ENCODE measurements at regions not wholly inside any gene's neighbourhood (a gene's known extent, or its start where the extent isn't known, plus 50 kb on each side); places are given as distances from the start of the nearest gene placed in this dataset.

DNA sequence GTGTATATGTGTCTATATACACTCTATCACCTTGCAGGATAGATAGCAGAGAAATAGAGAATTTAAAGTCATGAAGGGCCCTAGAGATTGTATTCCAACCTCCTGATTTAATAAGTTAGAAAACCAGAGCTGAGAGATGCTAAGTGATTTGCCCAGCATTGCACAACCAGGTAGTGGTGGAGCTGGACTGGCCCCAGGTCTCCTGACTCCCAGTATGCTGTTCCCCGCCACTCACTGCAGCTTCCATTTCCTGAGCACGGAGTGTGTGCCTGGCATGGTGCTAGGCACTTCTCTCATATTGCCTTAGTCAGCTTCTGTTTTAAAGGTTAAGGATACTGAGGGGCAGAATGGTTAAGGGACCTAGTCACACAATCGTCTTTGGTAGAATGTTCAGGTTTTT is 129.4 kb upstream of the KLHL25 start:
- no peak overlapping the region for H3K27ac ChIP-seq (ENCODE audit: low read length)
- no peak overlapping the region for H3K4me3 ChIP-seq (ENCODE audit: low read length)
- H3K9me3 ChIP-seq (ENCODE audit: control insufficient read depth, low read length) = no peaks in the 10 kb centered on the region
- peaks cover 2% of the 10 kb centered on the region for H3K27me3 ChIP-seq (ENCODE audit: control insufficient read depth, insufficient read depth)
- no peak for ATAC-seq
- no peak for DNase-seq
- H3K4me1 ChIP-seq (ENCODE audit: control insufficient read depth, insufficient read depth, low read length) = no peaks in the 10 kb centered on the region
- 85% methylated on average over 3 of the region's 3 CpGs for WGBS
- intact Hi-C loops (cut with DNase I) = no loop called here

GRCh38 chr15:85925649-85926237 is 131.0 kb upstream of the KLHL25 start:
- H3K9me3 ChIP-seq (ENCODE audit: control insufficient read depth, low read length) = no peaks in the 10 kb centered on the region
- H3K4me1 ChIP-seq (ENCODE audit: control insufficient read depth, insufficient read depth, low read length) = no peaks in the 10 kb centered on the region
- DNase-seq = no peak
- H3K27me3 ChIP-seq (ENCODE audit: control insufficient read depth, insufficient read depth) = peaks cover 2% of the 10 kb centered on the region
- H3K27ac ChIP-seq (ENCODE audit: low read length) = no peak overlapping the region
- H3K4me3 ChIP-seq (ENCODE audit: low read length) = no peak overlapping the region
- no peak for ATAC-seq
- WGBS = 60% methylated on average over 8 of the region's 8 CpGs
- intact Hi-C loops (cut with DNase I) = no loop called here

- 71% methylated on average over 1 of the region's 1 CpG for WGBS
- Histone ChIP-seq H3K27ac (ENCODE audit: low read length) (no peak overlapping the region), H3K4me1 (ENCODE audit: control insufficient read depth, insufficient read depth, low read length) (no peaks in the 10 kb centered on the region), H3K4me3 (ENCODE audit: low read length) (no peak overlapping the region), H3K9me3 (ENCODE audit: control insufficient read depth, low read length) (no peaks in the 10 kb centered on the region), H3K27me3 (ENCODE audit: control insufficient read depth, insufficient read depth) (no peaks in the 10 kb centered on the region)
- DNase-seq = no peak
- ATAC-seq = no peak
- intact Hi-C loops (cut with DNase I) = no loop called here
Measured at GRCh38 chr15:85926834-85927233, 132.1 kb upstream of the KLHL25 start.

- H3K4me3 ChIP-seq (ENCODE audit: low read length) = no peak overlapping the region
- intact Hi-C loops (cut with DNase I) = no loop called here
- H3K27ac ChIP-seq (ENCODE audit: low read length) = no peak overlapping the region
- WGBS = 27% methylated on average over 2 of the region's 2 CpGs
- ATAC-seq (no peak), DNase-seq (no peak)
- no peaks in the 10 kb centered on the region for H3K9me3 ChIP-seq (ENCODE audit: control insufficient read depth, low read length)
- no peaks in the 10 kb centered on the region for H3K4me1 ChIP-seq (ENCODE audit: control insufficient read depth, insufficient read depth, low read length)
- no peaks in the 10 kb centered on the region for H3K27me3 ChIP-seq (ENCODE audit: control insufficient read depth, insufficient read depth)
Measured at GRCh38 chr15:85927931-85928537, 133.3 kb upstream of the KLHL25 start.

GRCh38 chr15:85929786-85930185 is 135.1 kb upstream of the KLHL25 start:
- H3K27me3 ChIP-seq (ENCODE audit: control insufficient read depth, insufficient read depth) = no peaks in the 10 kb centered on the region
- no peaks in the 10 kb centered on the region for H3K9me3 ChIP-seq (ENCODE audit: control insufficient read depth, low read length)
- DNase-seq (no peak), ATAC-seq (no peak)
- H3K4me1 ChIP-seq (ENCODE audit: control insufficient read depth, insufficient read depth, low read length) = no peaks in the 10 kb centered on the region
- intact Hi-C loops (cut with DNase I) = no loop called here
- H3K4me3 ChIP-seq (ENCODE audit: low read length) = no peak overlapping the region
- WGBS = 99% methylated on average over 1 of the region's 1 CpG
- no peak overlapping the region for H3K27ac ChIP-seq (ENCODE audit: low read length)

- Histone ChIP-seq H3K27me3 (ENCODE audit: control insufficient read depth, insufficient read depth) (no peaks in the 10 kb centered on the region), H3K4me1 (ENCODE audit: control insufficient read depth, insufficient read depth, low read length) (no peaks in the 10 kb centered on the region), H3K4me3 (ENCODE audit: low read length) (no peak overlapping the region), H3K27ac (ENCODE audit: low read length) (no peak overlapping the region), H3K9me3 (ENCODE audit: control insufficient read depth, low read length) (no peaks in the 10 kb centered on the region)
- DNase-seq (no peak), ATAC-seq (no peak)
- intact Hi-C loops (cut with DNase I) = no loop called here
- 80% methylated on average over 1 of the region's 1 CpG for WGBS
Measured at GRCh38 chr15:85932391-85932790, 137.7 kb upstream of the KLHL25 start.

DNA sequence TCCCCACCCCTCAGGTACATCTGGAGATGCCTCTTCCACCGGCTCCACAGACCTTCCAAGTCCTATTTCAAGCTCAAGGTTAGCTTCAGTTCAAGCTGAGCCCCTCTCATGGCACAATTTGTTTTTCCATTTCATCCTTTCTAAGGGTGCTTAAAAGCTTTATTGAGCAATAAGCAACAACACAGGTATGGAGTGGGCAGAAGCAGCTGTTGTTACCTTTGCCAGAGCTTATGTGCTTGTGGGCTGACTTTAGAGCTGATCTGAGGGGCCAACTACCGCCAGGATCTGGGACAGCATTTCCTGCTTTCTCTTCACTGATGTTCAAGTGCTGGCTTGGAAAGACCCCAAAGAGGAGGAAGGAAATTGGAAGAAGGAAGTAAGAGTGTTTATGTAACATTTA is 140.0 kb upstream of the KLHL25 start:
- ATAC-seq = no peak

DNA sequence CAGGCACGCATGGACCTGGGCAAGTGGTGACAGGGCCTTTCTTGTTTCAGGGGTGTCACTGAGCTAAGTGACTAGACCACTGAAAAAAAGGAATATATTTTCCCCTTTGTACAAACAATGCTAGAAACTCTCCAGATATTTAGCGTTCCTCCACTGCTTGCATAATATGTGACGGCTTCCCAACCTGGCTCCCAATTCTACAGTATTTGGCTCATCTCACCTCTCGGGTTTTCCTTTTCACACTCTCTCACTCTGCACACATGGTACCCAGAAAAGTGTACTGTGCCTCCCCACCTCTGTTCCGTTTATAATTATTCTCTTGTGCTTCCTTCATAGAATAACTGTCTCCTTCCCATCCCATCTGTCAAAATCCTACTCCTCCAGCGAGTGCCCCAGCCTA is 140.5 kb upstream of the KLHL25 start:
- WGBS = 87% methylated on average over 6 of the region's 6 CpGs
- no peak overlapping the region for H3K27ac ChIP-seq (ENCODE audit: low read length)
- DNase-seq (no peak), ATAC-seq (no peak)
- no peaks in the 10 kb centered on the region for H3K9me3 ChIP-seq (ENCODE audit: control insufficient read depth, low read length)
- H3K27me3 ChIP-seq (ENCODE audit: control insufficient read depth, insufficient read depth) = no peaks in the 10 kb centered on the region
- intact Hi-C loops (cut with DNase I) = no loop called here
- H3K4me1 ChIP-seq (ENCODE audit: control insufficient read depth, insufficient read depth, low read length) = no peaks in the 10 kb centered on the region
- no peak overlapping the region for H3K4me3 ChIP-seq (ENCODE audit: low read length)

More for the DNA sequence above, 140.0 kb upstream of the KLHL25 start:
- H3K4me1 ChIP-seq (ENCODE audit: control insufficient read depth, insufficient read depth, low read length) = no peaks in the 10 kb centered on the region
- H3K27ac ChIP-seq (ENCODE audit: low read length) = no peak overlapping the region
- no peaks in the 10 kb centered on the region for H3K27me3 ChIP-seq (ENCODE audit: control insufficient read depth, insufficient read depth)
- H3K4me3 ChIP-seq (ENCODE audit: low read length) = no peak overlapping the region
- intact Hi-C loops (cut with DNase I) = no loop called here
- DNase-seq = no peak
- WGBS = 47% methylated on average over 2 of the region's 2 CpGs
- H3K9me3 ChIP-seq (ENCODE audit: control insufficient read depth, low read length) = no peaks in the 10 kb centered on the region

- no peaks in the 10 kb centered on the region for H3K4me1 ChIP-seq (ENCODE audit: control insufficient read depth, insufficient read depth, low read length)
- H3K27ac ChIP-seq (ENCODE audit: low read length) = no peak overlapping the region
- DNase-seq (no peak), ATAC-seq (no peak)
- 95% methylated on average over 4 of the region's 4 CpGs for WGBS
- H3K4me3 ChIP-seq (ENCODE audit: low read length) = no peak overlapping the region
- H3K27me3 ChIP-seq (ENCODE audit: control insufficient read depth, insufficient read depth) = no peaks in the 10 kb centered on the region
- H3K9me3 ChIP-seq (ENCODE audit: control insufficient read depth, low read length) = no peaks in the 10 kb centered on the region
- intact Hi-C loops (cut with DNase I) = no loop called here
Measured at GRCh38 chr15:85937661-85938060, 142.0 kb upstream of the AGBL1 start.

DNA sequence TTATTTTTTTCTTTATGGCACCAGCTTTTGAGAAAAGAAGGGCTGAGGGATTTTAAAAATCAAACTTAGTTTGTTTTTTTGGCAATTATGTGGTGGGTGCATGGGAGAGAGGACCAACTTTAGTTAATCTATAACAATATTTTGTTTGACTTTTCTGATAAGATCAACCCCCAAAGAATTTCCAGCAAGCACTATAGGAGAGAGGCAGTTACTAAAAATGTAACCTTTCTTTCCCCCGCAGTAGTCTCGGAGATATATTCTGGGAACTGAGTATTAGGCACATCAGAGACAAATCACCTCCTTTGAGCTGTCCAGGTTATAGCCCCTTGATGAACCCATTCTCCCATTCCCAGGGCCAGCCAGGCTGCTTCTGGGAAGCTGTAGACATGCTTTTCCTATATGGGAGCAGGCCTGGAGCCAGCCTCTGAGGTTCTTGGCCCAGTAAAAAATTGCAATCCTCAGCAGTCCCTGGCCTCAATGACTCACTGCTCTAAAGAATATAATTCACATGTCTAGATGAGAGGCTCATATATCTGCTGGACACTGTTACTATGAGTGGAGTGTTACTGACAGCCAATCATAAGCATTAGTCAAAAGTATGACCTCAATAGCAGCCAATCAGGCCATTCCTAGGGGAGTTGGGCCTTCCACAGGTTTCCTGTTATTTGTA is 138.3 kb upstream of the AGBL1 start:
- Histone ChIP-seq H3K4me3 (ENCODE audit: low read length) (no peak overlapping the region), H3K9me3 (ENCODE audit: control insufficient read depth, low read length) (no peaks in the 10 kb centered on the region), H3K27ac (ENCODE audit: low read length) (no peak overlapping the region), H3K4me1 (ENCODE audit: control insufficient read depth, insufficient read depth, low read length) (no peaks in the 10 kb centered on the region), H3K27me3 (ENCODE audit: control insufficient read depth, insufficient read depth) (no peaks in the 10 kb centered on the region)
- no peak for ATAC-seq
- intact Hi-C loops (cut with DNase I) = no loop called here
- DNase-seq = no peak
- WGBS = 91% methylated on average over 2 of the region's 2 CpGs

GRCh38 chr15:85942632-85943031 is 137.0 kb upstream of the AGBL1 start:
- WGBS = 76% methylated on average over 5 of the region's 5 CpGs
- Histone ChIP-seq H3K4me3 (ENCODE audit: low read length) (no peak overlapping the region), H3K4me1 (ENCODE audit: control insufficient read depth, insufficient read depth, low read length) (no peaks in the 10 kb centered on the region), H3K27ac (ENCODE audit: low read length) (no peak overlapping the region), H3K9me3 (ENCODE audit: control insufficient read depth, low read length) (no peaks in the 10 kb centered on the region), H3K27me3 (ENCODE audit: control insufficient read depth, insufficient read depth) (no peaks in the 10 kb centered on the region)
- intact Hi-C loops (cut with DNase I) = no loop called here
- ATAC-seq (no peak), DNase-seq (no peak)

All from right cardiac atrium (tissue), 5 donors.